HCT116 (cell line): ENCODE measurements at regions not wholly inside any gene's neighbourhood (a gene's known extent, or its start where the extent isn't known, plus 50 kb on each side); places are given as distances from the start of the nearest gene placed in this dataset.

Experiments used
- ATAC-seq: fragments of 200-7000 bp; cut with Tn5 transposase; 2 replicates; pipeline ENCODE4 v1.9.1; 2020; ENCODE audit warnings: mild to moderate bottlenecking, moderate library complexity
- BruUV-seq: library from RNA; stranded (reverse); fragments of 400-500 nt; replicated peaks from 2 replicates; lab custom pipeline; 2021; lab: Mats Ljungman, UMichigan
- CTCF ChIA-PET: fragments of 300-600 bp; sonication (Branson Sonifier 250); formaldehyde crosslinking; loops from one replicate; lab custom pipeline; 2021; ENCODE audit warnings: antibody characterized with exemption; lab: Charles Lee
- POLR2A ChIA-PET: fragments of 300-600, 350-600 bp; sonication (Branson Sonifier 250); formaldehyde crosslinking; loops from one replicate; lab custom pipeline; 2021; ENCODE audit warnings: antibody characterized with exemption; lab: Charles Lee
- RAD21 ChIA-PET, 2 experiments: fragments of 300-600 bp; sonication (Branson Sonifier 250); formaldehyde crosslinking; loops; one replicate each; lab custom pipeline; 2023; ENCODE audit warnings: low total read pairs in 2 of 2; ENCODE audit not compliant: uncharacterized antibody in 2 of 2, unreplicated experiment in 2 of 2, low non-redundant PET in 1 of 2; lab: Charles Lee
- DNase-seq: peaks from one replicate; pipeline ENCODE4 v3.0.0-alpha.2; 2010; ENCODE audit warnings: low read depth, low spot score
- H2AFZ ChIP-seq: fragments of 200-600 bp; shearing (Covaris generic), sonication (generic); 2 replicates; pipeline ENCODE4 v1.6.1; 2017; ENCODE audit warnings: low read depth, mixed run types, mixed read lengths, antibody characterized with exemption, low read length; ENCODE audit not compliant: poor library complexity, severe bottlenecking
- H3K27ac ChIP-seq: 2 replicates; pipeline ENCODE4 v1.5.1; 2012; ENCODE audit warnings: low read depth, low read length
- H3K27me3 ChIP-seq: fragments of 200-600 bp; sonication (generic); 2 replicates; pipeline ENCODE4 v1.6.1; 2016; ENCODE audit warnings: mixed run types, low read length, mixed read lengths; ENCODE audit not compliant: insufficient read depth
- H3K36me3 ChIP-seq, 2 experiments: fragments of 200-500 bp in 1 of 2; fragments of 200-600 bp in 1 of 2; sonication (Bioruptor generic) in 1 of 2; sonication (generic) in 1 of 2; 2 replicates each; pipeline versions ENCODE4 v1.5.1 to v1.6.1; 2014 to 2016; ENCODE audit warnings: low read length in 2 of 2, inconsistent platforms in 1 of 2, mixed read lengths in 1 of 2, mixed run types in 1 of 2; ENCODE audit not compliant: insufficient read depth in 2 of 2, control insufficient read depth in 1 of 2
- H3K4me1 ChIP-seq, 2 experiments: fragments of 200-600 bp in 1 of 2; sonication (generic) in 1 of 2; 2 replicates each; pipeline versions ENCODE4 v1.5.1 to v1.6.1; 2012 to 2017; ENCODE audit warnings: low read length in 2 of 2, inconsistent platforms in 1 of 2, mild to moderate bottlenecking in 1 of 2, mixed read lengths in 1 of 2, mixed run types in 1 of 2, moderate library complexity in 1 of 2; ENCODE audit not compliant: insufficient read depth in 2 of 2, control insufficient read depth in 1 of 2
- H3K4me2 ChIP-seq: fragments of 200-600 bp; sonication (generic); 2 replicates; pipeline ENCODE4 v1.6.1; 2017; ENCODE audit warnings: mixed run types, low read length, mixed read lengths
- H3K4me3 ChIP-seq, 2 experiments: fragments of 200-600 bp in 1 of 2; sonication (generic) in 1 of 2; replicated peaks in 1 of 2; 2 replicates each; pipeline ENCODE4 v1.5.1; 2011 to 2016; ENCODE audit warnings: low read length in 2 of 2, control low read depth in 1 of 2, low read depth in 1 of 2, mild to moderate bottlenecking in 1 of 2, mixed read lengths in 1 of 2, mixed run types in 1 of 2
- H3K79me2 ChIP-seq: fragments of 200-600 bp; sonication (generic); 2 replicates; pipeline ENCODE4 v1.6.1; 2017; ENCODE audit warnings: mild to moderate bottlenecking, mixed run types, low read length, moderate library complexity, mixed read lengths; ENCODE audit not compliant: insufficient read depth
- H3K9ac ChIP-seq: fragments of 200-600 bp; sonication (generic); 2 replicates; pipeline ENCODE4 v1.6.1; 2016; ENCODE audit warnings: low read length, mixed read lengths
- H3K9me2 ChIP-seq: fragments of 200-600 bp; sonication (generic), shearing (Covaris generic); 2 replicates; pipeline ENCODE4 v1.6.1; 2017; ENCODE audit warnings: mixed run types, mild to moderate bottlenecking, moderate library complexity; ENCODE audit not compliant: insufficient read depth
- H3K9me3 ChIP-seq, 2 experiments: fragments of 200-500 bp in 1 of 2; fragments of 200-600 bp in 1 of 2; sonication (Bioruptor generic) in 1 of 2; sonication (generic) in 1 of 2; 2 replicates each; pipeline ENCODE4 v1.6.1; 2014 to 2017; ENCODE audit warnings: low read length in 2 of 2, mixed read lengths in 2 of 2, inconsistent platforms in 1 of 2, low read depth in 1 of 2, mild to moderate bottlenecking in 1 of 2, mixed run types in 1 of 2, moderate library complexity in 1 of 2; ENCODE audit not compliant: control insufficient read depth in 1 of 2, insufficient read depth in 1 of 2
- H4K20me1 ChIP-seq: fragments of 200-600 bp; sonication (generic), shearing (Covaris generic); 2 replicates; pipeline ENCODE4 v1.6.1; 2017; ENCODE audit warnings: mixed run types, mild to moderate bottlenecking, moderate library complexity; ENCODE audit not compliant: insufficient read depth
- CBX3 ChIP-seq: IDR thresholded peaks from 2 replicates; pipeline ENCODE4 v1.6.1; 2012; ENCODE audit warnings: low read depth
- CEBPB ChIP-seq: IDR thresholded peaks from 2 replicates; pipeline ENCODE4 v1.6.1; 2012; ENCODE audit warnings: low read depth
- EGR1 ChIP-seq: IDR thresholded peaks from 2 replicates; pipeline ENCODE4 v1.6.1; 2012; ENCODE audit warnings: low read depth
- ELF1 ChIP-seq: IDR thresholded peaks from 2 replicates; pipeline ENCODE4 v1.6.1; 2012; ENCODE audit warnings: low read depth, borderline replicate concordance
- EZH2 ChIP-seq: fragments of 200-600 bp; sonication (generic); IDR thresholded peaks from 2 replicates; pipeline ENCODE4 v1.6.1; 2017; ENCODE audit warnings: antibody characterized with exemption, mixed run types
- EZH2phosphoT487 ChIP-seq: fragments of 200-600 bp; IDR thresholded peaks from 2 replicates; pipeline ENCODE4 v1.6.1; 2018; ENCODE audit warnings: antibody characterized with exemption, borderline replicate concordance
- RAD21 ChIP-seq: IDR thresholded peaks from 2 replicates; pipeline ENCODE4 v1.6.1; 2012; ENCODE audit warnings: low read depth, mild to moderate bottlenecking
- SRF ChIP-seq: IDR thresholded peaks from 2 replicates; pipeline ENCODE4 v1.6.1; 2012; ENCODE audit warnings: low read depth
- TCF7L2 ChIP-seq: IDR thresholded peaks from 2 replicates; pipeline ENCODE4 v1.7.0; 2011; ENCODE audit warnings: borderline replicate concordance, inconsistent platforms; ENCODE audit not compliant: insufficient read depth, insufficient read length; ENCODE audit errors: extremely low read depth
- YY1 ChIP-seq: IDR thresholded peaks from 2 replicates; pipeline ENCODE4 v1.6.1; 2011; ENCODE audit warnings: low read length, low read depth, moderate library complexity, mild to moderate bottlenecking; ENCODE audit not compliant: insufficient replicate concordance; ENCODE audit errors: extremely low read depth
- ZFX ChIP-seq: fragments of 450-650 bp; IDR thresholded peaks from 2 replicates; pipeline ENCODE4 v1.6.1; 2017
- ZNF274 ChIP-seq: fragments of 200-500 bp; sonication (Bioruptor generic); IDR thresholded peaks from 2 replicates; pipeline ENCODE4 v1.6.1; 2014; ENCODE audit warnings: mild to moderate bottlenecking, low read depth, low read length, inconsistent platforms
- intact Hi-C: fragments of 100-400 bp; cut with micrococcal nuclease; formaldehyde crosslinking; loops from 2 replicates; pipeline ENCODE4 v1.10.0; 2022
- TF ChIP-seq, protein P1 (sequence below): IDR thresholded peaks from 2 replicates; pipeline ENCODE4 v1.6.1; 2012
- TF ChIP-seq, protein P2 (sequence below): IDR thresholded peaks from 2 replicates; pipeline ENCODE4 v1.6.1; 2012
- TF ChIP-seq, protein P3 (sequence below), 3 experiments: fragments of 200-600 bp in 1 of 3; sonication (generic) in 1 of 3; IDR thresholded peaks in 2 of 3; conservative IDR thresholded peaks in 1 of 3; 2 replicates each; pipeline ENCODE4 v1.5.1; 2012 to 2017; ENCODE audit warnings: low read depth in 2 of 3, low read length in 2 of 3, antibody characterized with exemption in 1 of 3, borderline replicate concordance in 1 of 3, control low read depth in 1 of 3, mild to moderate bottlenecking in 1 of 3, mixed read lengths in 1 of 3, mixed run types in 1 of 3, moderate library complexity in 1 of 3; ENCODE audit not compliant: insufficient read depth in 1 of 3
- TF ChIP-seq, protein P4 (sequence below): IDR thresholded peaks from 2 replicates; pipeline ENCODE4 v1.6.1; 2012; ENCODE audit warnings: low read depth

DNA sequence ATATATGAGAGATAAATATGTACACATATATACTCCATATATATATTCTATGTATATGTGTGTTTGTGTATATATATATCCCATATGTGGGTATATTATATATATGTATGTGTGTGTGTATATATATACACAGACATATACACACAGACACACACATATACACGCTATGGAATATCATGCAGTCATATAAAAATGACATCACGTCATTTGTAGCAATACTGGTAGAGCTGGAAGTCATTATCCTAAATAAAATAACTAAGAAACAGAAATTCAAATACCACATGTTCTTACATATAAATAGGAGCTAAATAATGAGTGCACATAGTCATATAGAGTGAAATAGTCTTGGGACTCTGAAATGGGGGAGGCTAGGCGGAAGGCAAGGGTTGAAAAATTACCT, 1000.2 kb downstream of the LRFN5 start:
- no peak overlapping the region for H3K9ac ChIP-seq
- ChIA-PET RAD21 (no interaction called here), POLR2A (no interaction called here), CTCF (no interaction called here)
- H3K9me3 ChIP-seq, result no peaks in the 10 kb centered on the region
- no TSS peak for BruUV-seq
- H3K9me2 ChIP-seq, result no peaks in the 10 kb centered on the region
- no peak for DNase-seq
- H4K20me1 ChIP-seq, result no peaks in the 10 kb centered on the region
- H3K4me1 ChIP-seq, result no peaks in the 10 kb centered on the region
- no peaks in the 10 kb centered on the region for H3K79me2 ChIP-seq
- H3K27ac ChIP-seq, result no peak overlapping the region
- H2AFZ ChIP-seq, result no peak overlapping the region
- no peak overlapping the region for H3K4me2 ChIP-seq
- intact Hi-C loops, result no loop called here
- no peak overlapping the region for H3K4me3 ChIP-seq
- no peak for TF ChIP-seq RAD21
- TF ChIP-seq, protein P1, sequence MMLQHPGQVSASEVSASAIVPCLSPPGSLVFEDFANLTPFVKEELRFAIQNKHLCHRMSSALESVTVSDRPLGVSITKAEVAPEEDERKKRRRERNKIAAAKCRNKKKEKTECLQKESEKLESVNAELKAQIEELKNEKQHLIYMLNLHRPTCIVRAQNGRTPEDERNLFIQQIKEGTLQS, result no peak
- no peak for TF ChIP-seq YY1
- no peak for TF ChIP-seq SRF
- TF ChIP-seq TCF7L2, result no peak
- no peak for TF ChIP-seq CBX3
- TF ChIP-seq, protein P2, sequence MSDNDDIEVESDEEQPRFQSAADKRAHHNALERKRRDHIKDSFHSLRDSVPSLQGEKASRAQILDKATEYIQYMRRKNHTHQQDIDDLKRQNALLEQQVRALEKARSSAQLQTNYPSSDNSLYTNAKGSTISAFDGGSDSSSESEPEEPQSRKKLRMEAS, result no peak
- no peak for TF ChIP-seq ELF1
- TF ChIP-seq ZNF274, result no peak
- no peak for TF ChIP-seq EZH2
- ATAC-seq, result no peak
- no peaks in the 10 kb centered on the region for H3K36me3 ChIP-seq
- no peaks in the 10 kb centered on the region for H3K27me3 ChIP-seq

DNA sequence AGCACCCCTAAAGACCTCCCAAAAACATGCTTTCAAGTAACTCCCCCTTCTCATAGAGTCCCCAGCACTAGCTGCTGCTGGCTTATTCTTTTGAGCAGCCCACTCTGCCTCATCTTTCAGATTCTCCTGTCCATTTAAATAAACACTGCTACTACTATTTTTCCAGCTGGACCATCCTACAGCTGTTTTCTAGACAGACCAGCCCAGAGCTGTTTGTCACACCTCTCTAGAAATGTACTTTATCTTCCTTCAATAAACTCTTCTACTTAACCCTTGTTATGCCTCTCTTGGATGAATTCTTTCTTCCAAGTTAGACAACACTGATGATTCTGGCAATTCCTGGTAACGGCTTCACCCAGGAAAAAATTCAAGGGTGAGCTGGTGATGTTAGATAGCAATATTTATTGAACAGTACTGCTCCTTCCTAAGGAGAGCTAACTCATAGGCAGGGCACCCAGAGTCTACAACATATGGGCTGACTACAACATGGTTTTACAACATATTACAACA, 995.7 kb downstream of the LRFN5 start:
- H4K20me1 ChIP-seq, result no peaks in the 10 kb centered on the region
- no peak overlapping the region for H3K27ac ChIP-seq
- H3K9me3 ChIP-seq, result no peaks in the 10 kb centered on the region
- H3K4me3 ChIP-seq, result no peak overlapping the region
- H3K27me3 ChIP-seq, result no peaks in the 10 kb centered on the region
- BruUV-seq, result no TSS peak
- ChIA-PET POLR2A (no interaction called here), RAD21 (no interaction called here), CTCF (no interaction called here)
- intact Hi-C loops, result no loop called here
- no peaks in the 10 kb centered on the region for H3K79me2 ChIP-seq
- ATAC-seq (no peak), DNase-seq (no peak)
- H3K9ac ChIP-seq, result no peak overlapping the region
- H2AFZ ChIP-seq, result no peak overlapping the region
- no peaks in the 10 kb centered on the region for H3K9me2 ChIP-seq
- no peaks in the 10 kb centered on the region for H3K4me1 ChIP-seq
- no peaks in the 10 kb centered on the region for H3K36me3 ChIP-seq
- H3K4me2 ChIP-seq, result no peak overlapping the region
- TF ChIP-seq YY1 (no peak), CEBPB (no peak), EGR1 (no peak), CBX3 (no peak), EZH2phosphoT487 (no peak), ZNF274 (no peak), ZFX (no peak)
- TF ChIP-seq, protein P3, sequence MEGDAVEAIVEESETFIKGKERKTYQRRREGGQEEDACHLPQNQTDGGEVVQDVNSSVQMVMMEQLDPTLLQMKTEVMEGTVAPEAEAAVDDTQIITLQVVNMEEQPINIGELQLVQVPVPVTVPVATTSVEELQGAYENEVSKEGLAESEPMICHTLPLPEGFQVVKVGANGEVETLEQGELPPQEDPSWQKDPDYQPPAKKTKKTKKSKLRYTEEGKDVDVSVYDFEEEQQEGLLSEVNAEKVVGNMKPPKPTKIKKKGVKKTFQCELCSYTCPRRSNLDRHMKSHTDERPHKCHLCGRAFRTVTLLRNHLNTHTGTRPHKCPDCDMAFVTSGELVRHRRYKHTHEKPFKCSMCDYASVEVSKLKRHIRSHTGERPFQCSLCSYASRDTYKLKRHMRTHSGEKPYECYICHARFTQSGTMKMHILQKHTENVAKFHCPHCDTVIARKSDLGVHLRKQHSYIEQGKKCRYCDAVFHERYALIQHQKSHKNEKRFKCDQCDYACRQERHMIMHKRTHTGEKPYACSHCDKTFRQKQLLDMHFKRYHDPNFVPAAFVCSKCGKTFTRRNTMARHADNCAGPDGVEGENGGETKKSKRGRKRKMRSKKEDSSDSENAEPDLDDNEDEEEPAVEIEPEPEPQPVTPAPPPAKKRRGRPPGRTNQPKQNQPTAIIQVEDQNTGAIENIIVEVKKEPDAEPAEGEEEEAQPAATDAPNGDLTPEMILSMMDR (IDR thresholded peaks at IDR 0.05 in 2 of 3, conservative IDR thresholded peaks at IDR 0.05 in 1 of 3; ENCODE audit: borderline replicate concordance in 1 of 3, insufficient read depth in 1 of 3, low read depth in 2 of 3, low read length in 2 of 3), result no peak
- TF ChIP-seq, protein P4, sequence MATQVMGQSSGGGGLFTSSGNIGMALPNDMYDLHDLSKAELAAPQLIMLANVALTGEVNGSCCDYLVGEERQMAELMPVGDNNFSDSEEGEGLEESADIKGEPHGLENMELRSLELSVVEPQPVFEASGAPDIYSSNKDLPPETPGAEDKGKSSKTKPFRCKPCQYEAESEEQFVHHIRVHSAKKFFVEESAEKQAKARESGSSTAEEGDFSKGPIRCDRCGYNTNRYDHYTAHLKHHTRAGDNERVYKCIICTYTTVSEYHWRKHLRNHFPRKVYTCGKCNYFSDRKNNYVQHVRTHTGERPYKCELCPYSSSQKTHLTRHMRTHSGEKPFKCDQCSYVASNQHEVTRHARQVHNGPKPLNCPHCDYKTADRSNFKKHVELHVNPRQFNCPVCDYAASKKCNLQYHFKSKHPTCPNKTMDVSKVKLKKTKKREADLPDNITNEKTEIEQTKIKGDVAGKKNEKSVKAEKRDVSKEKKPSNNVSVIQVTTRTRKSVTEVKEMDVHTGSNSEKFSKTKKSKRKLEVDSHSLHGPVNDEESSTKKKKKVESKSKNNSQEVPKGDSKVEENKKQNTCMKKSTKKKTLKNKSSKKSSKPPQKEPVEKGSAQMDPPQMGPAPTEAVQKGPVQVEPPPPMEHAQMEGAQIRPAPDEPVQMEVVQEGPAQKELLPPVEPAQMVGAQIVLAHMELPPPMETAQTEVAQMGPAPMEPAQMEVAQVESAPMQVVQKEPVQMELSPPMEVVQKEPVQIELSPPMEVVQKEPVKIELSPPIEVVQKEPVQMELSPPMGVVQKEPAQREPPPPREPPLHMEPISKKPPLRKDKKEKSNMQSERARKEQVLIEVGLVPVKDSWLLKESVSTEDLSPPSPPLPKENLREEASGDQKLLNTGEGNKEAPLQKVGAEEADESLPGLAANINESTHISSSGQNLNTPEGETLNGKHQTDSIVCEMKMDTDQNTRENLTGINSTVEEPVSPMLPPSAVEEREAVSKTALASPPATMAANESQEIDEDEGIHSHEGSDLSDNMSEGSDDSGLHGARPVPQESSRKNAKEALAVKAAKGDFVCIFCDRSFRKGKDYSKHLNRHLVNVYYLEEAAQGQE, result no peak
